Natural killer cell treated with Interleukin-12 subunit alpha and Interleukin-12 subunit beta and Interleukin-15 and Interleukin-18, amount 100 ng/mL, for 72 hours (primary cell): ENCODE measurements at regions not wholly inside any gene's neighbourhood (a gene's known extent, or its start where the extent isn't known, plus 50 kb on each side); places are given as distances from the start of the nearest gene placed in this dataset.
"Not testable (repeated sequence)": the region's sequence is repeated elsewhere in the genome, so short reads cannot be mapped to it uniquely, and the experiment has no call there.

Experiments used
- ATAC-seq, 2 donors: fragments of 150-1000 bp; cut with Tn5 transposase in 1 of 2; sonication (Bioruptor Pico), chemical (Tn5 transposase) in 1 of 2; 2 replicates each; pipeline ENCODE4 v1.10.0; 2021
- DNase-seq: peaks from one replicate; pipeline ENCODE4 v3.0.0; 2022; ENCODE audit warnings: low spot score
- H3K27ac Mint-ChIP-seq, 2 donors: 1 replicate in 1 of 2; 2 replicates in 1 of 2; pipeline ENCODE4 v1.8.0; 2022; ENCODE audit warnings: mixed read lengths in 2 of 2, mild to moderate bottlenecking in 1 of 2, moderate library complexity in 1 of 2
- H3K27me3 Mint-ChIP-seq, 2 donors: 1 replicate in 1 of 2; 2 replicates in 1 of 2; pipeline ENCODE4 v1.8.0; 2022; ENCODE audit warnings: mixed read lengths in 2 of 2
- H3K36me3 Mint-ChIP-seq: one replicate; pipeline ENCODE4 v1.8.0; 2022; ENCODE audit warnings: mixed read lengths
- H3K4me1 Mint-ChIP-seq, 2 donors: 1 replicate in 1 of 2; 2 replicates in 1 of 2; pipeline ENCODE4 v1.8.0; 2022; ENCODE audit warnings: low read depth in 2 of 2, mixed read lengths in 2 of 2, mild to moderate bottlenecking in 1 of 2
- H3K4me3 Mint-ChIP-seq: one replicate; pipeline ENCODE4 v1.8.0; 2022; ENCODE audit warnings: mixed read lengths
- H3K9me3 Mint-ChIP-seq: 2 replicates; pipeline ENCODE4 v1.8.0; 2022; ENCODE audit warnings: mixed read lengths

DNA sequence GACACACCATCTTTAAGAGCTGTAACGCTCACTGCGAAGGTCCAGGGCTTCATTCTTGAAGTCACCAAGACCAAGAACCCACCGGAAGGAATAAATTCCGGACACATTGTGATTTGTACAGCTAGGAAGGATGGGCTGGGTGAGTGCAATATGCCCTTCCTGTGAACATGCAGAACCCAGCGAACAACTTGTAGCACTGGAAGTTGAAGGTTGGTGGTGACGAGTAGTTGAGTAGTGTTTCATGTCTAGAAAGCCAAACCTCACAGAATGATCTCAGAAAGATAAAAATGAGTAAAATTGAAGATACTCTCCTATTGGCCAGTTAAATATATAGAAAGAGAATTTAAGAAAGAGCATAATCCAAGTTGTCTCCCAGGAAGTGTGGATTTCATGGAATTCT, 462.2 kb upstream of the CFAP20DC start:
- no peak overlapping the region for H3K4me3 Mint-ChIP-seq
- H3K9me3 Mint-ChIP-seq, result no peaks in the 10 kb centered on the region
- H3K36me3 Mint-ChIP-seq, result peaks cover 4% of the 10 kb centered on the region
- no peak overlapping the region for H3K27ac Mint-ChIP-seq
- no peak for DNase-seq
- ATAC-seq, result no peak
- peaks cover 48 to 60% of the 10 kb centered on the region in 2 donors for H3K27me3 Mint-ChIP-seq
- H3K4me1 Mint-ChIP-seq, result peaks cover 13% of the 10 kb centered on the region in 2 donors

DNA sequence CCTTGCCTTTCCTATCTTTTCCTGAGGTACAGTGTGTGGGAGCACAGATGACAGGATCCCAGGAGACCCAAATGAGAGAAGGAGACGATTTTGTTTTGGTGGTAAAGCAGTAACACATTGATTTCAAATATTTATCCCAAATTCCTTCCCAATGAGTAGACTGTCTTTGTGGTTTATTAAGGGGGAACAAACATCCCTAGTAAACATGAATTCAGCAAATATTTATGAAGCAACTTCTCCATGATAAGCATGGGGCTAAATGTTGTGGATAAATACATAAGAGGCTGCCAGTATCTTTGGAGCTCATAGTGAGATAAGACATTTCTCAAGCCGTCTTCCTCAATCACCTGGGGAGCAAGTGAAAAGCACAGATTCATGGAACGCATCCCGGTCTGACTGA, 460.8 kb upstream of the CFAP20DC start:
- H3K9me3 Mint-ChIP-seq, result no peaks in the 10 kb centered on the region
- H3K36me3 Mint-ChIP-seq, result peaks cover 4% of the 10 kb centered on the region
- no peak overlapping the region for H3K4me3 Mint-ChIP-seq
- ATAC-seq (no peak), DNase-seq (no peak)
- H3K27me3 Mint-ChIP-seq, result peaks cover 35 to 54% of the 10 kb centered on the region in 2 donors
- no peak overlapping the region for H3K27ac Mint-ChIP-seq
- peaks cover 12 to 13% of the 10 kb centered on the region in 2 donors for H3K4me1 Mint-ChIP-seq

DNA sequence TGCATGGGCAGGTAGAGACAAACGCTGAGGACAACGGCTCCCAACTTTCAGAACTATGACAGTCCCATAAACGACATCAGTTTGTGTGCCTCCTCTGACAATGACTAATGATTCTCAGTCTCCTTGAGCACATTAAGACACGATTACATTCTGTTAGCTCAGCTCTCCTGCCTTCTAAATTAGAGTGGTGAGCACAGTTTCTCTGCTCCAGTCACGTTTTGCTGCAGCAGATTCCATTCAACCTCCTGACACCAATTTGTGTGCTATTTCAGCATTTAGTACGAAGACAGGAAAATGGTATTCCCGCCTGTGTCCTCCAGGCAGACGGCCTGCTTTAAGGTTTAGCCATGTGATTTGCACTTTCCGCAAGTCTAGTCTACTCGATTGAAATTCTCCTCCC, 458.4 kb upstream of the CFAP20DC start:
- DNase-seq (no peak), ATAC-seq (no peak)
- Mint-ChIP-seq H3K4me1 (peaks cover 0 to 7% of the 10 kb centered on the region in 2 donors), H3K9me3 (no peaks in the 10 kb centered on the region), H3K27ac (no peak overlapping the region), H3K4me3 (no peak overlapping the region), H3K36me3 (no peaks in the 10 kb centered on the region), H3K27me3 (peaks cover 27 to 45% of the 10 kb centered on the region in 2 donors)

DNA sequence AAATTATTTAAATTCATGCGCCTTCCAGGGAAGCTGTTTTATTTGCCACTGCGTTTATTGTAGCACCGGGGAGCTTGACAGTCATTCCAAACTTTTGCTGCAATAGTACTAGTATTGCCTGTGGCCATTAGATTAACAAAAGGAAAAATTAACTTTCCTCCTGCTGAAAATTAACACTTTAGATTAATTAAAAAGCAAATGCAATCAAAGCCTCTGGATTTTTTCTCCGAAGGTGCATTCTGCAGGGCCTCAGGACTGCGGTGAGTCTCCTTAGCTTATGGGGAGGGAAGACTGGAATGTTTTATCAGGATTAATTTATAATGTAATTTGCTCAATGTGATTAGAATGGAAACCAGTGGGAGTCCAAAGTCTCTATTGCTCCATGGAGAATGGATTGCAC, 456.4 kb upstream of the CFAP20DC start:
- DNase-seq (no peak), ATAC-seq (no peak)
- H3K4me3 Mint-ChIP-seq, result no peak overlapping the region
- H3K36me3 Mint-ChIP-seq, result no peaks in the 10 kb centered on the region
- no peaks in the 10 kb centered on the region for H3K4me1 Mint-ChIP-seq
- no peak overlapping the region for H3K27ac Mint-ChIP-seq
- peaks cover 27 to 29% of the 10 kb centered on the region in 2 donors for H3K27me3 Mint-ChIP-seq
- H3K9me3 Mint-ChIP-seq, result no peaks in the 10 kb centered on the region

DNA sequence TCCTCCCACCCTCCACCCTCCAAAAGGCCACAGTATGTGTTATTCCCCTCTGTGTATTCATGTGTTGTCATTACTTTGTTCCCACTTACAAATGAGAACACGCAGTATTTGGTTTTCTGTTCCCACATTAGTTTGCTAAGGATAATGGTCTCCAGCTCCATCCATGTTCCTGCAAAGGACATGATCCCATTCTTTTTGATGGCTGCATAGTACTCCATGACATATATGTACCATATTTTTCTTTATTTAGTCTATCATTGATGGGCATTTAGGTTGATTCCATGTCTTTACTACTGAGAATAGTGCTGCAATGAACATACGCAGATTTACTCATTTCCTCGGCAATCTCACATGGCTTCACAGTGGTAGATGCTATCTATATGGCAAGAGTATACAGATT, 453.6 kb upstream of the CFAP20DC start:
- no peaks in the 10 kb centered on the region for H3K9me3 Mint-ChIP-seq
- no peak overlapping the region for H3K4me3 Mint-ChIP-seq

DNA sequence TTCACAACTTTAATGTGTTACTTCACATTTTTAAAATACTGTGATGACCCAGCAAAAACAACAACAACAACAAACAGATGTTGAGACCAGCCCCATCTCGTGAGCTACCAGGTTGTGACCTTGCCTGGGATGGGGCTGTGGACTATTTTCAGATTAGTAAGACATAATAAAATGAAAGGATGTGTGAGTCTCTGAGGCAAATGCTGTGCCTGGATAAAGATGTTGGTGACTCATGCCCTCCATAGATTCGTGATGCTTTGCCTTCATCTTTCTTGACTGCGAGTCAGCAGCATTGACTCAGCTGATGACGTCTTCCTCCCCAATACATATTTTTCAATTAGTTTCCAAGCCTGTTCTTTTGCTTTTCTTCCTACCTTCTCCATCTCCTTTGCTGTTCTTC, 453.0 kb upstream of the CFAP20DC start:
- no peaks in the 10 kb centered on the region for H3K4me1 Mint-ChIP-seq
- no peak for DNase-seq
- peak in 1 of 2 donors; percentile 48 for ATAC-seq
- no peak overlapping the region for H3K27ac Mint-ChIP-seq
- no peaks in the 10 kb centered on the region for H3K9me3 Mint-ChIP-seq
- H3K36me3 Mint-ChIP-seq, result no peaks in the 10 kb centered on the region
- H3K4me3 Mint-ChIP-seq, result no peak overlapping the region
- peaks cover 0 to 13% of the 10 kb centered on the region in 2 donors for H3K27me3 Mint-ChIP-seq

More for the DNA sequence above, 453.6 kb upstream of the CFAP20DC start:
- Mint-ChIP-seq H3K27ac (no peak overlapping the region), H3K36me3 (no peaks in the 10 kb centered on the region), H3K4me1 (no peaks in the 10 kb centered on the region), H3K27me3 (peaks cover 5 to 17% of the 10 kb centered on the region in 2 donors)
- ATAC-seq, result no peak
- no peak for DNase-seq

DNA sequence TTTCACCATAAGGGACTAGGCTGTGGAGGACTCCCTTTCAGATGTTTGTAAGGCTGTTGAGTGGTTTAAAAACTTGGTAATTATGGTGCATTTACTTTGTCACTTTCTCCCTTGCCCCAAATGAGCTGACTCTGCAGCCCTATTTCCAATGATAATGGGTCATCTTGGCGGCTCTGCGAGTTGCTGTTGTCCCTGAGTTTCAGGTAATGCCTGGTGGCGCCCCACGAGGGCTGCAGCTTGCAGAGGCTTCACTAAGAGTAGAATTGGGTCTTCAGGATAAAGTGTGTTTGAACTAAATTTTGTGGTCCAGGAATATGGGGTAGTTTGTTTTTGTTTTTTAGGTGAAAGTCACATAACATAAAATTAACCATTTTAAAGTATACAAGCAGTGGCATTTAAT, 450.1 kb upstream of the CFAP20DC start:
- Mint-ChIP-seq H3K27me3 (peaks cover 0 to 19% of the 10 kb centered on the region in 2 donors), H3K36me3 (no peaks in the 10 kb centered on the region), H3K9me3 (no peaks in the 10 kb centered on the region), H3K27ac (no peak overlapping the region), H3K4me3 (no peak overlapping the region), H3K4me1 (peaks cover 0 to 9% of the 10 kb centered on the region in 2 donors)
- ATAC-seq, result no peak
- no peak for DNase-seq

DNA sequence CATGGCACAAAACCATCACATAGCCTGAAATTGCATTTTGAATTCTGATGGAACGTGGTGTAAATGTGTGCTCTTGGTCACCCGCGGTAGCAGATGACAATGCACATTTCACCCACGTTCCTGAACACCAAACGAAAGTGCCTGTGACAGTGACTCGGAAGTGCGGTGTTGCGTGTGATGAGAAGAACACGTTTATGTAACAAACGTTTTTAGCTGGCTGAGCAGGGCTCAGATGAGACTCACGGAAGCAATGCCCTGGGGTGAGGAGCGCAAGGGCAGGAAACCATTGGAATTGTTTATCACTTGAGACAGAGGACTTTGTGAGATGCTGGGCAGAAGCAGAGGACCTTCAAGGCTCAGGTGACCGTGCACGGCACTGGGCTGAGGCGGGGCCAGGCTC, 449.2 kb upstream of the CFAP20DC start:
- H3K4me1 Mint-ChIP-seq, result peaks cover 0 to 9% of the 10 kb centered on the region in 2 donors

DNA sequence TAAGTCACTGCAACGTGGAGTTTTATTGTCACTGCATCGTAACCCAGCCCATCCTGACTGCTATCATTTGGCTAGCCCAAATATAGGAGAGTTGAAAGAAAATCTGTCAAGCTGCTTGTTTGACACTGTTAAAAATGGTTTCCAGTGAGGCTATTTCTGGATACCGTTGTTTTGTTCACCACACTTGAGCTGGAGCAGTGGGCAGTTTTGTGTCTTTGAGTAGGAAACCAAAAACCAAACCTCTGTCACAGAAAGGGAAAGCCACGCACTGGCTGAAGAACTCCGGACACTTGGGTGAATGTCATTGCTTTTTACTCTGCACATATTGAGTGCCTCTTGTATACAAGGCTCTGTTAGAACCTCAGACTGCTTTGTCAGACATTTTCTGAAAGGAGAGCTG, 446.4 kb upstream of the CFAP20DC start:
- no peaks in the 10 kb centered on the region for H3K36me3 Mint-ChIP-seq
- H3K4me3 Mint-ChIP-seq, result no peak overlapping the region
- peaks cover 0 to 19% of the 10 kb centered on the region in 2 donors for H3K27me3 Mint-ChIP-seq
- no peak overlapping the region for H3K27ac Mint-ChIP-seq
- ATAC-seq (no peak), DNase-seq (no peak)
- peaks cover 0 to 9% of the 10 kb centered on the region in 2 donors for H3K4me1 Mint-ChIP-seq
- no peaks in the 10 kb centered on the region for H3K9me3 Mint-ChIP-seq

More for the DNA sequence above, 449.2 kb upstream of the CFAP20DC start:
- Mint-ChIP-seq H3K27me3 (peaks cover 0 to 22% of the 10 kb centered on the region in 2 donors), H3K27ac (no peak overlapping the region), H3K9me3 (no peaks in the 10 kb centered on the region), H3K4me3 (no peak overlapping the region), H3K36me3 (no peaks in the 10 kb centered on the region)
- DNase-seq (no peak), ATAC-seq (no peak)

DNA sequence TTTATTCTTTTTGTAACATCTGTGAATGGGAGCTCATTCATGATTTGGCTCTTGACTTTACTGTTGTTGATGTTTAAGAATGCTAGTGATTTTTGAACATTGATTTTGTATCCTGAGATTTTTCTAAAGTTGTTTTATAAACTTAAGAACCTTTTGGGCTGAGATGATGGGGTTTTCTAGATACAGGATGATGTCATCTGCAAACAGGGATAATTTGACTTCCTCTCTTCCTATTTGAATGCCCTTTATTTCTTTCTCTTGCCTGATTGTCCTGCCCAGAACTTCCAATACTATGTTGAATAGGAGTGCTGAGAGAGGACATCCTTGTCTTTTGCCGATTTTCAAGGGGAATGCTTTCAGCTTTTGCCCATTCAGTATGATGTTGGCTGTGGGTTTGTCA, 445.1 kb upstream of the CFAP20DC start:
- H3K36me3 Mint-ChIP-seq, DNase-seq, H3K27ac Mint-ChIP-seq, H3K9me3 Mint-ChIP-seq, H3K4me3 Mint-ChIP-seq, H3K4me1 Mint-ChIP-seq, ATAC-seq: not testable (repeated sequence)
- H3K27me3 Mint-ChIP-seq, result peaks cover 0 to 19% of the 10 kb centered on the region in 2 donors

DNA sequence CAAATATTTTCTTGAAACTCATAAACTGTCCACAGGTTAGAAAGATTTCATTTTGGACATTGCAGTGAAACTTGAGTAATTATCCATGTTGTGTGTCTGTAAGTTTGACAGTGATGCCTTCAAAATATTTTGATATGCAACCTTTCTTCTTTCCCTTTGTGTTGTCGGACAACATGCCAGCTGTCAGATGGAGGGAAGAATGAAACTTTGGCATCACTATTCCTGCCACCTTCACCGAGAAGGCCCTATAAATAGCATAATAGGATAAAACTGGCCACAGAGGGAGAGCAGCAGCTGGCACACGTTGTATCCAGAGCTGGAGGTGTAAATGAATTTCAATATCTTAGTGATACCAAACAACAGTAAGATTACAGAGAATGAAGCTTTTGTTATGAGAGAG, 436.7 kb upstream of the CFAP20DC start:
- no peak for DNase-seq
- Mint-ChIP-seq H3K27ac (no peak overlapping the region), H3K36me3 (no peaks in the 10 kb centered on the region), H3K27me3 (peaks cover 0 to 6% of the 10 kb centered on the region in 2 donors), H3K4me3 (no peak overlapping the region), H3K4me1 (peaks cover 9% of the 10 kb centered on the region in 2 donors), H3K9me3 (peaks cover 4% of the 10 kb centered on the region)
- no peak for ATAC-seq

DNA sequence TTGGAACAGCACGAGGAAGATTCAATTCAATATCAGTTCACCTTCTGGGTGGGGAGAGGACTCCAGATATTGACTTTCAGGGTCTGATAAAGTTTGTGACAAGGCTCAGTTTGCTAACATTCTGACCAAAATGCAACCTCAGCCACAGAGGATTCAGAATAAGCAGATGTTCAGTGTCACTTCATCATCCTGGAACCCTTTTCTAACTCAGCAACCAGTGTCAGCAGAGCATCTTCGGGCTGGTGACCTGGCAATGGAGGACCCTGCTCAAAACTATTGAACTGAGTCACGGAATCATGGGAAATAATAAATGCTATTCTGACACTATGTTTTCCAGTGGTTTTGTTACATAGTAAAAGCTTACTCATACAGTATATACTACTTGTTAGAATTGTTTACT, 433.4 kb upstream of the CFAP20DC start:
- DNase-seq (no peak), ATAC-seq (peak in 1 of 2 donors; percentile 43)

DNA sequence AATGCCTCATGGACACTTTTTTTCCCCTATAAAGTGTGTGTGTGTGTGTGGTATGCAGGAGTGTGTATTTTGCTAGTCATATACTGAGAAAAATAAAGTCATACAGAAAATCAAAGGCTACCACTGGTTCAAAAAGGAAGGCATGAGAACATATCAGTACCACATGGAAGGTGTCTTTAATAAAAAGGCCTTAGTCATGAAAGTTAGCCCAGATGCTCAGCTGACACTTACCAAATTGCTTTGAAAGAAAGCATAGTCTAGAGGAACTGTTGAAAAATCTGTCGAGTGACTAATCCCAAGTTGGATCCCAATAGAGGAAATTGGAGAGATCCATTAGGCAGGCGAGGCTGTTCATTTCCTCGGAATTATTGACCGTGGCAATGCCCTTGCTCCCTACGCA, 432.9 kb upstream of the CFAP20DC start:
- DNase-seq, result no peak
- no peaks in the 10 kb centered on the region for H3K9me3 Mint-ChIP-seq
- no peak overlapping the region for H3K4me3 Mint-ChIP-seq
- ATAC-seq, result no peak
- peaks cover 7 to 18% of the 10 kb centered on the region in 2 donors for H3K4me1 Mint-ChIP-seq
- no peak overlapping the region for H3K27ac Mint-ChIP-seq
- H3K27me3 Mint-ChIP-seq, result peaks cover 0 to 6% of the 10 kb centered on the region in 2 donors
- no peaks in the 10 kb centered on the region for H3K36me3 Mint-ChIP-seq

More for the DNA sequence above, 433.4 kb upstream of the CFAP20DC start:
- no peak overlapping the region for H3K27ac Mint-ChIP-seq
- peaks cover 0 to 8% of the 10 kb centered on the region in 2 donors for H3K27me3 Mint-ChIP-seq
- peaks cover 4% of the 10 kb centered on the region for H3K9me3 Mint-ChIP-seq
- H3K4me3 Mint-ChIP-seq, result no peak overlapping the region
- peaks cover 12 to 23% of the 10 kb centered on the region in 2 donors for H3K4me1 Mint-ChIP-seq
- H3K36me3 Mint-ChIP-seq, result no peaks in the 10 kb centered on the region

DNA sequence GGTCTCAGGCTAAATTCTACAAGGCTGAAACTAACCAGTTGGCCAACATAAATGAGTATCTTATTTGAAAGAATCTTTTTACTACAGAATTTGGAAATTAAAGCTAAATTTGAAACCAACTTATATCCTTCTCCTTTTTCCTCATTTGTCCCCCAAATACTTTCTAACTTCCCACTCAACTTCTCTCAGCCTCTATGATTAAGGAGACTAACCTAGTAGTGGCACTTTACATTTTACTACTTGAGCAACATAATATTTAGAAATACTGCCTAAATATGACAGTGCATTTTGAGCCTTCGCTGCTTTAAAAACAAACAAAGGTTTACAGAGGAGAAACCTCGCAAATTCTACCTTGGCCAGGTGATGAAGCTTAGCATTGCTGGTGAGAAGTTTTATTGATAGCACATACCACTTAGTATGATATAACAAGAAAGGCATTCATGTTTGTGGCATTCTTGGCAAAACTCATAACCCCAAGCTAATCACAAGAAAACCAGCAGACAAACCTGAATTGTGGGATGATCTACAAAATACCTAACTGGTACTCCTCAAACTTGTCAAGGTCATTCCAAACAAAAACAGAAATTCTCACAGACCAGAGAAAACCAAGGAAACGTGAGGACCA, 432.1 kb upstream of the CFAP20DC start:
- DNase-seq (no peak), ATAC-seq (no peak)
- no peak overlapping the region for H3K27ac Mint-ChIP-seq
- no peaks in the 10 kb centered on the region for H3K36me3 Mint-ChIP-seq
- no peak overlapping the region for H3K4me3 Mint-ChIP-seq
- H3K4me1 Mint-ChIP-seq, result peaks cover 6 to 16% of the 10 kb centered on the region in 2 donors
- peaks cover 0 to 7% of the 10 kb centered on the region in 2 donors for H3K27me3 Mint-ChIP-seq
- no peaks in the 10 kb centered on the region for H3K9me3 Mint-ChIP-seq
